GM21360 (cell line): ENCODE measurements at regions not wholly inside any gene's neighbourhood (a gene's known extent, or its start where the extent isn't known, plus 50 kb on each side); places are given as distances from the start of the nearest gene placed in this dataset.
"Not testable (repeated sequence)": the region's sequence is repeated elsewhere in the genome, so short reads cannot be mapped to it uniquely, and the experiment has no call there.

ENCODE experiments used
- ATAC-seq: cut with Tn5 transposase; IDR thresholded peaks from one replicate; pipeline ENCODE4 v1.9.1; 2021; ENCODE audit warnings: mild to moderate bottlenecking, moderate library complexity; ENCODE audit not compliant: unreplicated experiment

DNA sequence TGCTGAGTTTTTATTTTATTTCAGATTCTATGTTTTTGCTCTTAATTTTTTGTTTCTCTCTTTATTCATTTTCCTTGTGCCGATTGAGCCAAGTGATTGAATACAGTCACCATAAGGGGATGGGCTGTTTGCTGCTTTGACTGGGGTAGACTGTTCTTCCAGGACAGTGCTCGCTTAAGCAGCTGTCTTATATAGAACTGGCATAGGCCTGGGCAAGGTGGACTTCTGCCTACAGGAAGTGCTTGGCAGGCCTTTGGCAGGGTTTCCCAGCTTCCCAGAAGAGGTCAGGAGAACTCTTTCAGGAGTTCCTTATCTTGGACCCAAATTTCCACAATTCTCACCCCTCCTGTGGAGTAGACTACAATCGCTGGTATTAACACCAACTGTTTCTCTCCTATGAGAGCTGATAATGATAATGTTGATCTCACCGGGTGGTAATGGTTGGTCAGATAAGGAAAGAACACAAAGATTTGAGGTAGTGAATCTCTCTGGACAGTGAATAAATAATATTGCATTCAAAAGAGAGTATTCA lies 207.5 kb upstream of the ST6GAL2 start:
- ATAC-seq, result no peak

DNA sequence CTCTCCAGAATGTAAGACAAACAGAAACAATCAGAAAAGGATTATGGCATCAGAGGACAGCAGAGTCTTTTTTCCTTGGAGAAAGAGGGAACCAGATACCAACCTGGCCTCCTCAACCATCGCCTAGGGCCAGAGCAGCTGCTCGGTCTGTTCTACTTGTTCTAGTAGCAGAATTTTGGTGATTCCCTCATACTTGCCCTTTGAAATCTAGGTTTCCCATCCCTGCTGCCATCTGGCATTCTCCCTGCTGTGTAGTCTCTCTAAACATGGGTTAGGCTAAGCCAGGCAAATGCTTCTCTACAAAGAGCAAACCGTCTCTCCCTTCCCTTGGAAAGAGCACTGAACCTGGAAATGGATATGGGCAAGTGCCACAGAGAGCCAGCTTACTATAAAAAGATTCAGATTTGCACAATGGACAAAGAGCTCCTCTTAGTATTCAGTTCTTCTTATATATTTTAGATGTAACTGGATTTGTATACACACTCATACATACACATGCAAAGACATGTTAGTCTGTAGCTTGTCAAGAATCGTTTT lies 208.6 kb upstream of the ST6GAL2 start:
- ATAC-seq, result no peak

DNA sequence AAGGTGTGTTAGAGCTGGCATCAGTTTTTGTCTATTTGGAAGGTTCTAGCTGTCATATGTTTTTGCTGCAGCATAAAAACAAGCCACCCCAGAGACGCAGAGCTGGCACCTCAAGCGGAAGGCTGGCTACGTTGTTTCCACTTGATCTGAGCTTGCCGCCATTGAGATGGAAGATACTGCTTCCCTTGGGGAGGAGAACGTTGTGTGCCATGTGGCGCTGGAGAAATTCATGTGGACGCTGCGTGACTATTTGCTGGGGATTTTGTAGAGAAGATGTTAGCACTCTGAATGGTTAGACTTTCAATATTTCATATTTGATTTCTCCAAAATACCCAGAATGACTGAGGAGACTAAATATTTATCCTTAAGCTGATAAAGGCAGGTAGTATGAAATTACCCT lies 216.2 kb upstream of the ST6GAL2 start:
- ATAC-seq, result no peak

DNA sequence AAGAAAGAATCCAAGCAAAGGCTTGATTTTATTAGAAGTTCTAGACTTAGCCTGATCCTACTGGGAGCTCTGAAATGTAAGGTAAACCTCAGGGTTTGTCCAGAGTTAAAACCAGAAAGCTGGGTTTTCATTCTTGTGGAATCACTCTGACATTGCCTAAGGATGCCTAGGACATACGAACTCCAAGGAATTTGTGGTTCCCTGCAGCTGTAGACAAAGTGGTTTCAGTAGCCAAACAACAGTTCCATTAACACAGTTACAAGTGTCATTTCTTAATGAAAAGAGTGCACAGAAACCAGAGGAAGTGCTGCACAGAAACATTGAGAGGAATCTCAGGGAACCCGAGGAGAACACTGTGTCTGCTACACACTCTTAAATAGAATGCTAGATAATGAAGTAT lies 221.4 kb upstream of the ST6GAL2 start:
- ATAC-seq, result no peak

DNA sequence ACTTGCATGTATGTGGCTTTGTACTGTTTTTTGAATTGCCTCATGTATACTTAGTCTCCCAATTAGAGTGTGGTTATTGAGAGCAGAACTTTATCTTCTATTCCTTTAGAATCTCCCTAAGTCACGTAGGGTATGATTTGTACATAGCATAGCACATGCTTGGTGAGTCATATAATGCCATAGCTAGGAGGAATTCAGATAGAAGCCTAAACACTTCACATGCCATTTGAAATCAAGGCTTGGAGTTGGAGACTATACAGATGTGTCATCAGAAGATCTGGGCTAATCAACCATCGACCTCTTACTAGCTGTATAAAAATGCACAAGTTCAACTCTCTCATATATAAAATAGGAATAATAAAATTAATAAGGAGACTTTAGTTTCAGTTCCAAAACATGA lies 222.6 kb upstream of the ST6GAL2 start:
- no peak for ATAC-seq

DNA sequence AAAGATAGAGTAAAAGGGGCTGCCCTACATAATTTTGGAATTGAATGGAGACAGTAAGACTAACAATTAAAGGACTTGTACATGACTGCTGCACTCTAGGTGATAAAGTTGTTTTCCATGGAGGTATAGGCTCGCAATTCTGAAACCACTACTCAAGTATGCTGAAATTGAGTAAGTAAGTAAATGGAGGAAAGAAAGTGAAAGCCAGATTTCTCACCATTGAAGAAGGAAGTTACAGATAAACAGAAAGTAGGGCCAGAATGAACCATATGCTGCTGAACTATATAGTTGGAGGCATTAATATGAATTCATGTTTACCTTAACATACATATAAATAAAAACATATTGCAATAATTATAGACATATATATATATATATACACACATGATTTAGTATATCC lies 225.7 kb upstream of the ST6GAL2 start:
- no peak for ATAC-seq

DNA sequence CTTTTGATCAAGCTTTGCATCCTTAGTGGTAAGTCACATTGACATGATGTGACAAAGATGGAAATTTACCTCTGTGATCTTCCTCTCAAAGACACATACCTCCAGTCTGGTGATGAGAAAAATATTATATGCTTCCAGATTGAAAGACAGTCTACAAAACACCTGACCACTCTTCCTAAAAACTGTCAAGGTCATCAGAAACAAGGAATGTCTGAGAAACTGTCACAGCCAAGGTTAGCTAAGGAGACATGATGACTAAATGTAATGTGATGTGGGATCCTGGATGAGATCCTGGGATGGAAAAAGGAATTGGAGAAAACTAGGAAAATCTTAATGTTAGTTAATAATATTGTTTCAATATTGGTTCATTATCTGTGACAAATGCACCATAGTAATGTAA lies 226.6 kb upstream of the ST6GAL2 start:
- no peak for ATAC-seq

DNA sequence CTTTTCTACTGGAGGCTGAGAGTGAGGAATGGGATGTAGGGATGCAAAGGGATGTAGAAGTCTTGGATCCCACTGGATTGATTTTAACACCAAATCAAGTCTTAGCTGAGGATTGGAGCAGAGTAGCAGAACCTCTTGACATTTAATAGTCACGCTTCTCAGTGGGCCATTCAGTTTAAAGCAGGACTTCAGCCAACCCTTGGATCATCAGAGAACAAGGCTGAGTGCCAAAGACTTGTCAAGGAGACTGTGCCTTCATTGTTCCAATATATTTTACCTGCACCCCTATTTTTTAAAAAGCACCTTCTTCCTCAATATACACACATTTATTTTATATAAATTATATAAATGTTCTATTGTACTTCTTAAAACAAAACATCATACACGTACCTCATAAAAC lies 242.4 kb upstream of the ST6GAL2 start:
- no peak for ATAC-seq

DNA sequence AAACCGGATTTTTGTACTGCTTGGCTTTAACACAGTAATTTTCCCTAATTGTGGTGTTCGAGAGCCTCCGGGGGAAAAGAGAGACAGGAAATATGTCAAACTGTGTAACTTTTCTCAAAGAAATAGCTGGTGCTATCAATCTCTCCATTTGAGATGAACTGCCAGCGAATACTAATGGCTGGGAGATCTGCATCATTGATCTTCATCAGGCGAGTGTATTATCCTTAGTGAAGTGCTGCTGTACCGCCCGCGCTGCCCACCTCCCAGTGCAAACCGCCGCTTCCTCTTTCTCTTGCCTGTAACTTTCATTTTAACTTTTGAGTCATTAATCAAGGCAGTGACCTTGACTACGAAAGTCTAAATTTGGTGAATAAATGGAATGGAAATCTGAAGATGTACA lies 246.1 kb upstream of the ST6GAL2 start:
- no peak for ATAC-seq

DNA sequence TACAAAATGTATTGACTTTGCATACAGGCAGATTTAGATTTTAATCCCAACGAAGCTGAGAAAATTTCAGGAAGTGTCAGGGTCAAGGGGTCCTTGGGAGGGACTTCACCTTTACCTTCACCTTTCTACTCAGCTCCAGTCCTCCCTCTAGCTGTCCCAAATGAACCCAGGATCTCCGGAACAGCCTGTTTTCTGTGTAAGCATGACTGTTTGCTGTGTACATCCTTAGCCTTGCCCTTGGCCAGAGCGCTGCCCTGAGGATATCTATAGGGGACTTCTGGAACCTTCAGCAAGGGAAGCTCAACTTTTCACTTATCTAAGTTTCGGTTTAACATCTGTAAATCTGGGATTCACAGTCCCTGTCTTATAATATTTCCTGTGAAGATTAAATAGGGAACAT lies 246.8 kb upstream of the ST6GAL2 start:
- ATAC-seq, result no peak

DNA sequence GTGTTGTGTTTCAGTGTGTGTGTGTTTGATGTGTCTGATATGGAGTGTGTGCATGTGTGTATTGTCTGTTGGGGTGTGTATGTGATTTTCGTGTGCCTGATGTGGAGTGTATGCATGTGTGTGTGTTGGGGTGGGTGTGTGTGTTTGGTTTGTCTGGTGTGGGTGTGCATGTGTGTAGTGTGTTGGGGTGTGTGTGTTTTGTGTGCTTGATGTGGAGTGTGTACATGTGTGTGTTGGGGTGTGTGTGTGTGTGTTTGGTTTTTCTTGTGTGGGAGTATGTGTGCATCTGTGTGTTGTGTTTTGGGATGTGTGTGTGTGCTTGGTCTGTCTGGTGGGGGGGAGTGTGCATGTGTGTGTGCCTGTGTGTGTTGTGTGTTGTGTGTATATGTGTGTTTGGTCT lies 247.4 kb upstream of the ST6GAL2 start:
- ATAC-seq, result no peak

DNA sequence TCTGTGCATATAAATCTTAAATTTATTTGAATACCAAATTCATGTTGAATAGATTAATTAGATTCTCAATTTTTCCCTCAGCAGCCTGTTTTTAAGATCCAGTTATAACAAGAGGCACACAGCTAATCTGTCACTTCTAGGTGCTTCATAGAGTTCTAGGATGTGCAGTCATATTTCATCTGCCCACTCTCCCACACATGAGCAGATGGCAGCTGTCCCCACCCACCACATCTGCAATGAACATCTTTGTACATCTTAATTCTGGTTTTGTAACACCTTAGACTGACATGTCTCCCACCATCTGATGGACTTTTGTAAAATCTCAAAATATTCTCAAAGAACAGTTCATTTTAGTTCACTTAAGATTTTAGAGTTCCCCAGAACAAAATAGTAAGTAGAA lies 250.8 kb upstream of the ST6GAL2 start:
- ATAC-seq, result no peak

DNA sequence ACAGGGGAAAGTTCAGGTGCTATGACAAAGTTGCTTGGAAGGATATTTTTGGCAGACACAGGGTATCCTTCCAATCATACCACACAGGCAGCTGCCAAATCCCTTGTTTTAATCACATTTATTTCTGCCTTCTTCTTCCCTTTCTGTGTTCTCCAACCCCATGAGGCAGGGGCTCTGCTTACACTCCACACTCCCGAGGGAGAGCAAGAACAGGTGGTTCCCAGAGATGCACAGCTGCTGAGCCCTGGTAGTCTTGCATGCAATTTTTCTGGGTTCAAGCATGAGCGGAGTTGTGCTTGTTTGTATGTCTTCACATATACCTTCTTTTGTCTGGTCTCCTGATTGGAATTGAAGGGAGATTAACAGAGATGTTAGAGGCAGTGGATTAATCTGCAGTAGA lies 251.7 kb upstream of the ST6GAL2 start:
- no peak for ATAC-seq

DNA sequence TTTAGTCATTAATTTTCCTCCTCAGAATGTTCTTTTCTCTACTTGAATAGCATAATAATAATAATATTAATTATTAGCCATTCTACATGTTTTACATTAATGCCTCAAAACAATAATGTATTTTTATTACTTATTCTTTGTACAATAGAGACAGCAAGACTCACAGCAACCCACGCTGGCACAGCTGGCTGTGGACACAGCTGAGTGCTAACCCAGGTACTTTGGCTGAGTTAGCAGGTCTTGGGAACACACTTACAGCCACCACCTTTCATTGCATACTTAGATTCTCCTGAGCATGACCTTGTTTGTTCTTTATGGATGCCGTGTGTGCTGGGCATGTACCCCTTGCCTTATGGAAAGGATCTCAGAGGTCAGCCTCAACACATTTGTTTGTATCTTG lies 260.2 kb upstream of the ST6GAL2 start:
- no peak for ATAC-seq

DNA sequence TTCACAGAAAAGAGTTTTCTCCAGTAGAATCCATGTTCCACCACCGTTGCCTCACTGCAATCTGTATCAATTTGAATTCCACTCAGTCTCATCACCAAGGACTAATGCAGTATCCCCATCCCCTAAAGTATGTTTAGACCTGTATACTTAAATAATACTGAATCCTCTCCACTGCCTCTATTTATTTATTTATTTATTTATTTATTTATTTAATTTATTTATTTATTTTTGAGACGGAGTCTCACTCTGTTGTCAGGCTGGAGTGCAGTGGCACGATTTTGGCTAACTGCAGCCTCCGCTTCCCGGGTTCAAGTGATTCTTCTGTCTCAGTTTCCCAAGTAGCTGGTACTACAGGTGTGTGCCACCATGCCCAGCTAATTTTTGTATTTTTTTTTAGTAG lies 260.7 kb upstream of the ST6GAL2 start:
- ATAC-seq, result not testable (repeated sequence)

DNA sequence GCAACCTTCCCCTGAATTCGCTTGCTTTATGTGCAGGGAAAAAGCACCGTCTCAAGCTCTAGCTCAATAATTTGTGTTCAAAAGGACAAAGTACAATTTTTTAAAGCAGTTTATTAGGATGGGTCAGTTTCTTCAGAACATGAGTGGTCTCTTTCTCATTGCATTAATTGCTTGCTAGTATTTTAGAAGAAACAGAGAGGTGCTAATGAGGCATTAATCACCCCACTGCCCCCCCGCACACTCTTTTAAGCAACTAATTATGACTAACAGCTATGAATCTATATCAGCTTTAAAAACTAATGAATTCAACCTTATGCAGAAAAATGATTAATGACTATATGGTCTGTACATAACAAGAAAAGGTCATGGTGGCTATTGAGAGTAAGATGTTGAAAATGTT lies 262.1 kb upstream of the ST6GAL2 start:
- ATAC-seq, result no peak

DNA sequence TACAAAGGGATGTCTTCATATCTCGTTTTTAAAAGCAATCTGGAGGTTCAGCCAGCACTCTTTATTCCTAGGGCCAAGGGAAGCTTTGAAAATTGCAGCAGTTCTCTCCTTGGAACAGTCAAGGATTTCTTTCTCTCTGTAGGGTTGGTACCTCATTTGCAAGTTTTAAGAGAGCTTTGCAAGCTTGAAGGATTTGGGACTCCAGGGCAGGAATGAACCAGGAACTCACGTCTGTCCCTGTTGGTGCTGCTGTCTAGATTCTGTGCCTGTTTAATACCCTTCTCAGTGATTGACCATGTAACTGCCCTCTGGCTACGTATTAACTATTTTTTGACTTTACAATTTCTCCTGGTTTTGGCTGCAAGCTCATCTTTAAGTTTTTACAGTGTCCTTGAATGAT lies 262.5 kb upstream of the ST6GAL2 start:
- no peak for ATAC-seq

DNA sequence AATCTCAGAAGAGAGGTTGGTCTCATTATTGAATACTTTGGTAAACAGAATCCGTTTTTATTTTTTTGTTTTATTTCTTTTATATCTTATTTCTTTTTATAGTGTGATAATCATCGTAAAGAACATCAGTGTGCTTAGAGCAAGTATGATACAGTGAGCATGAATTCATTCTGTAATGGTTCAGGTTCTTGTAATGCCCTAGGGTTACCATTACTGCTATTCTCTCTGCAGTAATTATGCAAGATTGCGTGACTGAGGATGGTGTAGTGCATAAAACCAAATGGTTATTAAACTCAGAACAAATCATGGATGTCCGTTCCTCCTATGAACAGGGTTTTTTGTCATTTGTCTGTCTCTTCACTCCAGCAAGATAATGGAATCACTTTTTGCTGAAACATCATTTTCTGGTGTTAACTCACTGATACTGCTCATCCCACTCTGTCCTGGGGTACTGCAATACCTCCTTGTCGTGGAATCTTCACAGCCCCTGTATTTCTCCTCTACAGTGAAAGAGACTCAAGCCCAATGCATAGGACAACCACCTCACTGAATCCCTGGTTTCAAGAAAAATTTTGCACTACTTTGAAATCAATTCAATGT lies 274.8 kb upstream of the ST6GAL2 start:
- no peak for ATAC-seq

DNA sequence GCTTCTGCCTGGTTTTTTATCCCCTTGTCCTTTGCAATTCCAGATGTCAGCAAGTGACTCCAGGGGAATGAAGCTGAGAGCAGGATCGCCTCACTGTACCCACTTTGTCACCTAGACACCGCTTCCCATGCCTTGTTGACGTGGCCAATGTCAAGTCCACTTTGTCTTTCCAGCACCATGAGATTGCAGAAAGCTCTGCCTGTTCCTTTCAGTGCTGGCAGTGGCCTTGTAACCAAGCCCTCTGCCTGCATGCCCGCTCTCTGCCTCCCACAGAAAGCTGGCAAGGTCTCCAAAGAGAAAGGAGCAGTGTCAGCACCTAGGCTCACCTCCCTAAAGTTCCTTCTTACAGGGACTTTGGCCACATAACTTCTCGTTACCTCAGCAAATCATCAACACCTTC lies 282.2 kb upstream of the ST6GAL2 start:
- no peak for ATAC-seq

DNA sequence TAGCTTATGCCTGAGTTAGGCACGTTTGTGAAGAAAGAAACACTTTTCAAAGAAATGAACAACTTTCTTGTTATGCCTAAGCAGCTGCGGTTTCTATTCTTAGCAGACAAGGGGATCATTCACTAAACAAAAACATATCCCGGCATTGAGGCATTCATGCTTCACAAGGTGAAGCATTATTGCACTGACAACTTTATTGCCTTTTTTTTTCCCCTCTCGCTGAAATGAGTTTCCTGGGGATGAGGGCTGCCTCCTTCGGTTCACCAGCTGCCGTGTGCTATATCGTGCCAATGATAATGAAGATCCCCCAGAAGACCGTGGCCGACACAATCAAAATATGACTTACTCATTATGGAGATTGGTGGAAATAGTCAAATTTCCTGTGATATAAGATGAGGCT lies 288.2 kb upstream of the ST6GAL2 start:
- no peak for ATAC-seq

DNA sequence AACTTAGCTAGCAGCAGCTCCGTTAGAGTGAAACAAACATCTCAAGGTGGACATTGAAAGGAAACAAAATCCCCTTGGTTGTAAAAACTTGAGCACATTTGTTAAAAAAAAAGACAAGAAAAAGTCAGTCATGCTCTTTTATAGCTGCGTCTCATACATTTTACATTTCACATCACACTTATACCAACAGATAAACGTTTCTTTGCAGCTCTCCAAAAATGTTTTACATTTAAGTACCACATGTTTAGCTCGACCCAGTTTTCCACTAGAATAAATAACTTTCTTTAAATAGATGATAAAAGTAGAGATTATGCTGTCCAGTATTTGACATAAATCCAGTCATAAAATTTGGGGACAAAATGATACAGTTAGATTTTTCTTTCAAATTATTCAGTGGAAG lies 297.0 kb upstream of the ST6GAL2 start:
- no peak for ATAC-seq

DNA sequence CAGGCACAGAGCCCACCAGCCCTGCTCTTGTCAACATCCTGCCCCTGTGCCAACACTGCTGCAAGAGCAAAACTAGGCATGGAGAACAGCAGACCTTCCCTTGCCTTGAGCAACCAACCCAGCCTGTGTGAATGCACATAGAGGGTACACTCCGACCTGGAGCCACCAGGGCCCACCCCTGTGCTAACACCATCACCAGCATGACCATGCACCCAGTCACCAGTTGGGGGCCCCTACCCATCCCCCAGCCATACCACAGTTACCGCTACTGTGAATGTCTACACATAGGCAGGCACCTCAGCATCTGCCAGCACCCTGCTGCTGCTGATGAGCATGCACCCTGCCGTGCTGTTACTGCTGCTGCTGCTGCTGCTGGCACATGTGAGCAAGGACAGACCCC lies 301.9 kb upstream of the ST6GAL2 start:
- ATAC-seq, result no peak

DNA sequence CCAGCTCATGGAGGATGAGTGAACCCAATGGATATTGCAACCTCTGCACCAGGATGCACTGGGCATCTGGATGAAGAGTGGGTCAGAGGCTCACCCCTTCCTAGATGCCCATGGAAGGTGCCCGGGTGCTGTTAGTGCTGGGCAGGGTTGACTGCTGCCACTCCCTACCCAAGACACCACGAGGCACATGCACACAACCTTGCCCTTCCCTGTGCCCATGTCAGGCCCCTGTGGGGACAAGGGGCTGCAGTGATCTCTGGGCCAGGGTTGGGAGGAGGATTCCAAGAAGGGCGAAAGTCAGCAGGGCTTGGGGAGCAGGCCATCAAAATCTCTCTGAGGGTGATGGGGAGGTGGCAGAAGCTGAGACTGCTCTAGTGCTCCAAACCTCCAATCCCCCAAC lies 309.7 kb upstream of the ST6GAL2 start:
- no peak for ATAC-seq
